ENCODE measurements at regions not wholly inside any gene's neighbourhood (a gene's known extent, or its start where the extent isn't known, plus 50 kb on each side); places are given as distances from the start of the nearest gene placed in this dataset.

- H3K4me3 ChIP-seq (ENCODE audit: low read depth in 2 of 2, low read length in 1 of 2), result no peak overlapping the region
- H4K20me1 ChIP-seq (ENCODE audit: insufficient read depth), result no peaks in the 10 kb centered on the region
- H3F3A ChIP-seq (replicated peaks; ENCODE audit: insufficient read depth), result no peaks in the 10 kb centered on the region
- TF ChIP-seq PBX3 (IDR thresholded peaks at IDR 0.05) (no peak), RCOR1 (IDR thresholded peaks at IDR 0.05; ENCODE audit: low read length) (no peak)
- no peaks in the 10 kb centered on the region for H3K9me3 ChIP-seq
- H3K27me3 ChIP-seq (ENCODE audit: insufficient read depth), result no peaks in the 10 kb centered on the region
- ChIA-PET CTCF (no interaction called here), POLR2A (no interaction called here)
- H3K4me2 ChIP-seq, result no peak overlapping the region
- H3K9ac ChIP-seq, result no peak overlapping the region
- H3K36me3 ChIP-seq (replicated peaks in 1 of 2; ENCODE audit: control insufficient read depth in 1 of 2, insufficient read depth in 2 of 2, low read length in 1 of 2), result no peaks in the 10 kb centered on the region
- H3K27ac ChIP-seq (ENCODE audit: low read depth in 2 of 2, low read length in 1 of 2), result no peak overlapping the region
- no peak overlapping the region for H2AFZ ChIP-seq (ENCODE audit: low read depth)
- no peaks in the 10 kb centered on the region; a peak in 1 of 4 replicates for H3K4me1 ChIP-seq (ENCODE audit: control insufficient read depth in 1 of 2, insufficient read depth in 2 of 2, low read depth in 1 of 2, low read length in 1 of 2)
- DNase-seq, result no peak
- no peaks in the 10 kb centered on the region for H3K9me2 ChIP-seq
- H3K79me2 ChIP-seq (ENCODE audit: insufficient read depth), result no peaks in the 10 kb centered on the region
- 88% methylated on average over 3 of the region's 3 CpGs for WGBS (ENCODE audit: low lambda C conversion rate)
Observed at GRCh38 chr5:105817416-105817815, 1853.3 kb downstream of the EFNA5 start.

GRCh38 chr5:105816961-105817360 is 1853.8 kb downstream of the EFNA5 start:
- Histone ChIP-seq H3F3A (replicated peaks; ENCODE audit: insufficient read depth) (no peaks in the 10 kb centered on the region), H3K4me3 (ENCODE audit: low read depth in 2 of 2, low read length in 1 of 2) (no peak overlapping the region), H2AFZ (ENCODE audit: low read depth) (no peak overlapping the region; the same call in 1 of the 2 replicates), H3K27me3 (ENCODE audit: insufficient read depth) (no peaks in the 10 kb centered on the region), H3K9ac (no peak overlapping the region), H3K36me3 (replicated peaks in 1 of 2; ENCODE audit: control insufficient read depth in 1 of 2, insufficient read depth in 2 of 2, low read length in 1 of 2) (no peaks in the 10 kb centered on the region), H3K4me1 (ENCODE audit: control insufficient read depth in 1 of 2, insufficient read depth in 2 of 2, low read depth in 1 of 2, low read length in 1 of 2) (no peaks in the 10 kb centered on the region; a peak in 1 of 4 replicates), H3K27ac (ENCODE audit: low read depth in 2 of 2, low read length in 1 of 2) (no peak overlapping the region), H3K9me2 (no peaks in the 10 kb centered on the region), H4K20me1 (ENCODE audit: insufficient read depth) (no peaks in the 10 kb centered on the region), H3K4me2 (no peak overlapping the region), H3K79me2 (ENCODE audit: insufficient read depth) (no peaks in the 10 kb centered on the region), H3K9me3 (no peaks in the 10 kb centered on the region)
- ChIA-PET CTCF (no interaction called here), POLR2A (no interaction called here)
- TF ChIP-seq REST (IDR thresholded peaks at IDR 0.05; ENCODE audit: low read depth, low read length) (no peak), JUND (IDR thresholded peaks at IDR 0.05) (no peak)
- DNase-seq, result no peak
- 81% methylated on average over 1 of the region's 1 CpG for WGBS (ENCODE audit: low lambda C conversion rate)

- 78% methylated on average over 2 of the region's 2 CpGs for WGBS (ENCODE audit: low lambda C conversion rate)
- Histone ChIP-seq H3K9ac (no peak overlapping the region), H3K9me3 (no peaks in the 10 kb centered on the region), H3F3A (replicated peaks; ENCODE audit: insufficient read depth) (peaks cover 6% of the 10 kb centered on the region), H3K27ac (ENCODE audit: low read depth in 2 of 2, low read length in 1 of 2) (no peak overlapping the region), H2AFZ (ENCODE audit: low read depth) (peak overlapping the region; percentile 27; the same call in 1 of the 2 replicates), H3K4me2 (no peak overlapping the region), H3K4me3 (ENCODE audit: low read depth in 2 of 2, low read length in 1 of 2) (no peak overlapping the region), H3K27me3 (ENCODE audit: insufficient read depth) (no peaks in the 10 kb centered on the region), H3K79me2 (ENCODE audit: insufficient read depth) (no peaks in the 10 kb centered on the region), H3K36me3 (replicated peaks in 1 of 2; ENCODE audit: control insufficient read depth in 1 of 2, insufficient read depth in 2 of 2, low read length in 1 of 2) (no peaks in the 10 kb centered on the region), H3K4me1 (ENCODE audit: control insufficient read depth in 1 of 2, insufficient read depth in 2 of 2, low read depth in 1 of 2, low read length in 1 of 2) (peaks cover 0 to 4% of the 10 kb centered on the region in 2 experiments; a peak in 2 of 4 replicates), H3K9me2 (no peaks in the 10 kb centered on the region), H4K20me1 (ENCODE audit: insufficient read depth) (no peaks in the 10 kb centered on the region)
- ChIA-PET POLR2A (no interaction called here), CTCF (no interaction called here)
- no peak for DNase-seq
- TF ChIP-seq EZH2phosphoT487 (IDR thresholded peaks at IDR 0.05; ENCODE audit: borderline replicate concordance, low read depth) (no peak), ZBTB33 (IDR thresholded peaks at IDR 0.05; ENCODE audit: borderline replicate concordance, low read depth) (no peak), IRF3 (IDR thresholded peaks at IDR 0.05; ENCODE audit: low read depth, low read length) (no peak), GATA2 (CRISPR knock-in tag; IDR thresholded peaks at IDR 0.05) (no peak), USF2 (IDR thresholded peaks at IDR 0.05; ENCODE audit: borderline replicate concordance, low read depth, low read length) (no peak), FOXJ3 (CRISPR knock-in tag; IDR thresholded peaks at IDR 0.05) (no peak), ELF1 (IDR thresholded peaks at IDR 0.05) (no peak), RCOR1 (IDR thresholded peaks at IDR 0.05; ENCODE audit: low read length) (no peak), SMC3 (IDR thresholded peaks at IDR 0.05; ENCODE audit: low read depth, low read length) (no peak), RFX5 (IDR thresholded peaks at IDR 0.05; ENCODE audit: low read length) (no peak), MEF2A (IDR thresholded peaks at IDR 0.05; ENCODE audit: borderline replicate concordance, low read depth) (no peak)
Observed at GRCh38 chr5:105812304-105812703, 1858.4 kb downstream of the EFNA5 start.
